SU-DHL-6 (cell line): ENCODE measurements at regions not wholly inside any gene's neighbourhood (a gene's known extent, or its start where the extent isn't known, plus 50 kb on each side); places are given as distances from the start of the nearest gene placed in this dataset.

Experiments used
- CTCF ChIP-seq: fragments of 200-600 bp; sonication (generic); IDR thresholded peaks from one replicate; pipeline ENCODE4 v1.5.1; 2017; ENCODE audit warnings: antibody characterized with exemption, mild to moderate bottlenecking, low read length, moderate library complexity; ENCODE audit not compliant: insufficient read depth, poor library complexity, severe bottlenecking
- EZH2phosphoT487 ChIP-seq: fragments of 200-600 bp; sonication (generic), shearing (Covaris generic); conservative IDR thresholded peaks from 2 replicates; pipeline ENCODE4 v1.6.1; 2018; ENCODE audit warnings: mild to moderate bottlenecking, antibody characterized with exemption, low read length, moderate library complexity, mixed read lengths

DNA sequence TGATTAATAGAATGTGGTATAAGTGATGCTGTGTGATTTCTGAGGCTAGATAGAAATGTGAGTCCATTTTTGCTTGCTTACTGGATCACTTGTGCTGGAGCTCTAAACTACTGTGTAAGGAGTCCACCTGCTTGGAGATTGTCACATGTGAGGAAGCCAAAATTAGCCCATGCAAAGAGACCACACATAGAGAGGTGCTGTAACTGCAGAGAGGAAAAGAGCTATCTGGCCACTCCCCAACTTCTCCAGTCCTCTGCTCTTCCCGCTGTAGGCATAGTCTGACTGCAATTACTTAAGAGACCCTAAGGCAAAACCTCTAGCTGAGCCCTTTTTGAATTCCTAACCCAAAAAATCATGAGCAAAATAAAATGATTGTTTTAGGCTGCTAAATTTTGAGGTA is 120.6 kb upstream of the FBXO11 start:
- no peak for TF ChIP-seq CTCF
- TF ChIP-seq EZH2phosphoT487: no peak
